ENCODE measurements at regions not wholly inside any gene's neighbourhood (a gene's known extent, or its start where the extent isn't known, plus 50 kb on each side); places are given as distances from the start of the nearest gene placed in this dataset.
A peak's percentile ranks its signal among the peaks of the same experiment; 100 is the strongest.

DNA sequence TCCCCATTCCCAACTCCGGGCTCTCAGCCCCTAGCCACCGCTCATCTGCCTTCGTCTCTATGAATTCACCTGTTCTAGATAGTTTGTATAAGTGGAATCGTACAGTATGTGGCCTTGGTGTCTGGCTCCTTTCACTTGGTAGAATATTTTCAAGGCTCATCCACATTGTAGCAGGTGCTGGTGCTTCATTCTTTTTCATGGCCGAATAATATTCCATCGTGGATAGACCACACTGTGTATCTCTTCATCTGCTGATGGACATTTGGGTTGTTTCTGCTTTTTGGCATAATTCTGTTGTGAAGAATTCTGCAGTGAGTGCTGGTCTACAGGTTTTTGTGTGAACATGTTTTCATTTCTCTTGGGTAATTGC is 324.2 kb downstream of the SEC14L1 start:
- peaks cover 1 to 59% (median 31%) of the 10 kb centered on the region in 5 donors for H3K4me1 ChIP-seq (ENCODE audit: control insufficient read depth in 5 of 5, insufficient read depth in 5 of 5, low read length in 5 of 5)
- H3K9ac ChIP-seq (ENCODE audit: low read length in 5 of 5), result no peak overlapping the region
- no peaks in the 10 kb centered on the region for H3K27me3 ChIP-seq (ENCODE audit: control insufficient read depth in 5 of 5, insufficient read depth in 4 of 5, low read length in 5 of 5)
- peak overlapping the region; percentile 16 for H3K27ac ChIP-seq (ENCODE audit: low read depth, low read length)
- no peaks in the 10 kb centered on the region for H3K9me3 ChIP-seq (ENCODE audit: control insufficient read depth in 5 of 5, low read length in 5 of 5)
- no peak overlapping the region for H3K4me3 ChIP-seq (ENCODE audit: low read depth in 1 of 5, low read length in 5 of 5)
- peaks cover 0 to 7% (median 0%) of the 10 kb centered on the region in 5 donors for H3K36me3 ChIP-seq (ENCODE audit: control insufficient read depth in 5 of 5, insufficient read depth in 5 of 5, low read length in 5 of 5)

- H3K9me3 ChIP-seq (ENCODE audit: control insufficient read depth in 5 of 5, low read length in 5 of 5), result no peaks in the 10 kb centered on the region
- peak overlapping the region; percentile 16 for H3K27ac ChIP-seq (ENCODE audit: low read depth, low read length)
- peaks cover 1 to 58% (median 27%) of the 10 kb centered on the region in 5 donors for H3K4me1 ChIP-seq (ENCODE audit: control insufficient read depth in 5 of 5, insufficient read depth in 5 of 5, low read length in 5 of 5)
- H3K9ac ChIP-seq (ENCODE audit: low read length in 5 of 5), result no peak overlapping the region
- H3K36me3 ChIP-seq (ENCODE audit: control insufficient read depth in 5 of 5, insufficient read depth in 5 of 5, low read length in 5 of 5), result peaks cover 0 to 8% (median 2%) of the 10 kb centered on the region in 5 donors
- no peak overlapping the region for H3K4me3 ChIP-seq (ENCODE audit: low read depth in 1 of 5, low read length in 5 of 5)
- H3K27me3 ChIP-seq (ENCODE audit: control insufficient read depth in 5 of 5, insufficient read depth in 4 of 5, low read length in 5 of 5), result no peaks in the 10 kb centered on the region
Observed at GRCh38 chr17:77465358-77466041, 324.7 kb downstream of the SEC14L1 start.

GRCh38 chr17:77466140-77466539 is 325.4 kb downstream of the SEC14L1 start:
- H3K36me3 ChIP-seq (ENCODE audit: control insufficient read depth in 5 of 5, insufficient read depth in 5 of 5, low read length in 5 of 5), result peaks cover 0 to 8% (median 4%) of the 10 kb centered on the region in 5 donors
- no peaks in the 10 kb centered on the region for H3K9me3 ChIP-seq (ENCODE audit: control insufficient read depth in 5 of 5, low read length in 5 of 5)
- no peak overlapping the region for H3K27ac ChIP-seq (ENCODE audit: low read depth, low read length)
- H3K9ac ChIP-seq (ENCODE audit: low read length in 5 of 5), result peak overlapping the region in 1 of 5 donors; percentile 7
- no peak overlapping the region for H3K4me3 ChIP-seq (ENCODE audit: low read depth in 1 of 5, low read length in 5 of 5)
- no peaks in the 10 kb centered on the region for H3K27me3 ChIP-seq (ENCODE audit: control insufficient read depth in 5 of 5, insufficient read depth in 4 of 5, low read length in 5 of 5)
- peaks cover 1 to 59% (median 32%) of the 10 kb centered on the region in 5 donors for H3K4me1 ChIP-seq (ENCODE audit: control insufficient read depth in 5 of 5, insufficient read depth in 5 of 5, low read length in 5 of 5)

GRCh38 chr17:77466596-77467223 is 325.9 kb downstream of the SEC14L1 start:
- H3K27ac ChIP-seq (ENCODE audit: low read depth, low read length), result no peak overlapping the region
- H3K4me3 ChIP-seq (ENCODE audit: low read depth in 1 of 5, low read length in 5 of 5), result no peak overlapping the region
- H3K9ac ChIP-seq (ENCODE audit: low read length in 5 of 5), result peak overlapping the region in 1 of 5 donors; percentile 7
- peaks cover 1 to 59% (median 32%) of the 10 kb centered on the region in 5 donors for H3K4me1 ChIP-seq (ENCODE audit: control insufficient read depth in 5 of 5, insufficient read depth in 5 of 5, low read length in 5 of 5)
- H3K36me3 ChIP-seq (ENCODE audit: control insufficient read depth in 5 of 5, insufficient read depth in 5 of 5, low read length in 5 of 5), result peaks cover 0 to 8% (median 4%) of the 10 kb centered on the region in 5 donors
- no peaks in the 10 kb centered on the region for H3K27me3 ChIP-seq (ENCODE audit: control insufficient read depth in 5 of 5, insufficient read depth in 4 of 5, low read length in 5 of 5)
- no peaks in the 10 kb centered on the region for H3K9me3 ChIP-seq (ENCODE audit: control insufficient read depth in 5 of 5, low read length in 5 of 5)

- Histone ChIP-seq H3K4me3 (ENCODE audit: low read depth in 1 of 5, low read length in 5 of 5) (no peak overlapping the region), H3K4me1 (ENCODE audit: control insufficient read depth in 5 of 5, insufficient read depth in 5 of 5, low read length in 5 of 5) (peaks cover 5 to 59% (median 40%) of the 10 kb centered on the region in 5 donors), H3K9ac (ENCODE audit: low read length in 5 of 5) (no peak overlapping the region), H3K27ac (ENCODE audit: low read depth, low read length) (no peak overlapping the region), H3K27me3 (ENCODE audit: control insufficient read depth in 5 of 5, insufficient read depth in 4 of 5, low read length in 5 of 5) (no peaks in the 10 kb centered on the region), H3K9me3 (ENCODE audit: control insufficient read depth in 5 of 5, low read length in 5 of 5) (no peaks in the 10 kb centered on the region), H3K36me3 (ENCODE audit: control insufficient read depth in 5 of 5, insufficient read depth in 5 of 5, low read length in 5 of 5) (peaks cover 0 to 8% (median 4%) of the 10 kb centered on the region in 5 donors)
Observed at GRCh38 chr17:77467521-77467920, 326.8 kb downstream of the SEC14L1 start.

GRCh38 chr17:77468897-77469296 is 328.1 kb downstream of the SEC14L1 start:
- H3K4me3 ChIP-seq (ENCODE audit: low read depth in 1 of 5, low read length in 5 of 5), result no peak overlapping the region
- no peaks in the 10 kb centered on the region for H3K9me3 ChIP-seq (ENCODE audit: control insufficient read depth in 5 of 5, low read length in 5 of 5)
- peaks cover 0 to 8% (median 4%) of the 10 kb centered on the region in 5 donors for H3K36me3 ChIP-seq (ENCODE audit: control insufficient read depth in 5 of 5, insufficient read depth in 5 of 5, low read length in 5 of 5)
- no peaks in the 10 kb centered on the region for H3K27me3 ChIP-seq (ENCODE audit: control insufficient read depth in 5 of 5, insufficient read depth in 4 of 5, low read length in 5 of 5)
- H3K9ac ChIP-seq (ENCODE audit: low read length in 5 of 5), result no peak overlapping the region
- H3K27ac ChIP-seq (ENCODE audit: low read depth, low read length), result no peak overlapping the region
- H3K4me1 ChIP-seq (ENCODE audit: control insufficient read depth in 5 of 5, insufficient read depth in 5 of 5, low read length in 5 of 5), result peaks cover 9 to 63% (median 46%) of the 10 kb centered on the region in 5 donors

GRCh38 chr17:77470330-77470786 is 329.6 kb downstream of the SEC14L1 start:
- Histone ChIP-seq H3K4me3 (ENCODE audit: low read depth in 1 of 5, low read length in 5 of 5) (no peak overlapping the region), H3K9me3 (ENCODE audit: control insufficient read depth in 5 of 5, low read length in 5 of 5) (no peaks in the 10 kb centered on the region), H3K4me1 (ENCODE audit: control insufficient read depth in 5 of 5, insufficient read depth in 5 of 5, low read length in 5 of 5) (peaks cover 9 to 70% (median 55%) of the 10 kb centered on the region in 5 donors), H3K36me3 (ENCODE audit: control insufficient read depth in 5 of 5, insufficient read depth in 5 of 5, low read length in 5 of 5) (peaks cover 0 to 8% (median 4%) of the 10 kb centered on the region in 5 donors), H3K9ac (ENCODE audit: low read length in 5 of 5) (no peak overlapping the region), H3K27me3 (ENCODE audit: control insufficient read depth in 5 of 5, insufficient read depth in 4 of 5, low read length in 5 of 5) (no peaks in the 10 kb centered on the region), H3K27ac (ENCODE audit: low read depth, low read length) (no peak overlapping the region)

DNA sequence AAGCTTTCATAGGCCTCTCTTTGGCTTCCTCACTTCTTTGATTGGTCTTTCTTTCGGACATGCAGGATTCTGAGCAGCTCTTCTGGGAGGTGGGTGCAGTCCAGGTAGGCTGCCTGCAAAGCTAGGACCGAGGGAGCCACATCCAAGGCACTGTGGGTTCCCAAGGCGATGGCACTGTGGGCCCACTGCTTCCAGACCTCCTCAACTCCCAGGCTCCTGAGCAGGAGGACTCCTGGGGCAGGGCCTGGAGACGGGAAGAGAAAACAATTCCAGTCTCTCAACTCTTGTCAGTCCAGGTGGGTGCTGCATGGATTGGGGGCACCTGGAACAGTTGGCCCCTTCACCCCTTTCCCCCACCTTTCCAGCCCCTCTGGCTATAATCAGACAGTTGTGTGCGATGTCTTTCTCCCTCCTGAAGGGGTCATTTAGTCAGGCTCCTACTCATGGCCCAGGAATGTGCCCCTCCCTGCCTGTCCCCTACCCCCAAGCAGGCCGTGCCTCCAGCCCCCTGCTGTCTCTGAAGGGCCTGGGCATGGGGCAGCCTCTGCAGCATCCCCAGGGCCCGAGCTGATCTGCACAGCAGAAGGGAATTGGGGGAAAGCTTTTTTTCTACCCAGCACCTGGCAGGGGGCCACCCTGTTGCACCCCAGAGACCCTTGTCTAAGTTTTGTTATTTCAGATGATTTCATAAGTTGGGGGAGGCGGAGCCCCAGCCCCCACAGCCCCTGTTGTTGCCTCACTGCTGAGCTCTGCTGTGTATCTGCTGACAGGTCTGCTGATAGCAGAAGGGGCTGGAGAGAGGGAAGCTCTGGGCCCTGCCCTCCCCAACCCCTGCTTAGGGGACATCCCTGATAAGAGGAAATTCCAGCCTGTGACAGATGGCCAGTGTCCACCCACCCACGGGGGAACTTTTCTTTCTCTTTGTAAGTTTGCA is 330.3 kb downstream of the SEC14L1 start:
- H3K27ac ChIP-seq (ENCODE audit: low read depth, low read length), result peak overlapping the region; percentile 23
- H3K36me3 ChIP-seq (ENCODE audit: control insufficient read depth in 5 of 5, insufficient read depth in 5 of 5, low read length in 5 of 5), result peaks cover 0 to 8% (median 4%) of the 10 kb centered on the region in 5 donors
- H3K4me3 ChIP-seq (ENCODE audit: low read depth in 1 of 5, low read length in 5 of 5), result no peak overlapping the region
- no peaks in the 10 kb centered on the region for H3K27me3 ChIP-seq (ENCODE audit: control insufficient read depth in 5 of 5, insufficient read depth in 4 of 5, low read length in 5 of 5)
- H3K4me1 ChIP-seq (ENCODE audit: control insufficient read depth in 5 of 5, insufficient read depth in 5 of 5, low read length in 5 of 5), result peaks cover 8 to 70% (median 56%) of the 10 kb centered on the region in 5 donors
- no peaks in the 10 kb centered on the region for H3K9me3 ChIP-seq (ENCODE audit: control insufficient read depth in 5 of 5, low read length in 5 of 5)
- peak overlapping the region in 1 of 5 donors; percentile 30 for H3K9ac ChIP-seq (ENCODE audit: low read length in 5 of 5)

- Histone ChIP-seq H3K27ac (ENCODE audit: low read depth, low read length) (peak overlapping the region; percentile 23), H3K27me3 (ENCODE audit: control insufficient read depth in 5 of 5, insufficient read depth in 4 of 5, low read length in 5 of 5) (no peaks in the 10 kb centered on the region), H3K36me3 (ENCODE audit: control insufficient read depth in 5 of 5, insufficient read depth in 5 of 5, low read length in 5 of 5) (peaks cover 0 to 8% (median 4%) of the 10 kb centered on the region in 5 donors), H3K9ac (ENCODE audit: low read length in 5 of 5) (no peak overlapping the region), H3K4me3 (ENCODE audit: low read depth in 1 of 5, low read length in 5 of 5) (no peak overlapping the region), H3K9me3 (ENCODE audit: control insufficient read depth in 5 of 5, low read length in 5 of 5) (no peaks in the 10 kb centered on the region), H3K4me1 (ENCODE audit: control insufficient read depth in 5 of 5, insufficient read depth in 5 of 5, low read length in 5 of 5) (peaks cover 12 to 70% (median 56%) of the 10 kb centered on the region in 5 donors)
Observed at GRCh38 chr17:77471984-77472461, 331.3 kb downstream of the SEC14L1 start.
